ENCODE measurements at regions not wholly inside any gene's neighbourhood (a gene's known extent, or its start where the extent isn't known, plus 50 kb on each side); places are given as distances from the start of the nearest gene placed in this dataset.

- DNase-seq (no peak), FAIRE-seq (no peak)
- Histone ChIP-seq H3K4me1 (ENCODE audit: control insufficient read depth in 3 of 3, insufficient read depth in 2 of 3, low read depth in 1 of 3, low read length in 2 of 3) (no peaks in the 10 kb centered on the region), H3K9me3 (ENCODE audit: control insufficient read depth in 2 of 2, insufficient read depth in 1 of 2, low read depth in 1 of 2, low read length in 1 of 2) (no peaks in the 10 kb centered on the region), H3K36me3 (ENCODE audit: control insufficient read depth in 3 of 3, insufficient read depth in 2 of 3, low read depth in 1 of 3, low read length in 3 of 3) (no peaks in the 10 kb centered on the region), H3K27me3 (ENCODE audit: control insufficient read depth in 3 of 3, insufficient read depth in 3 of 3, low read length in 3 of 3) (no peaks in the 10 kb centered on the region), H3K27ac (ENCODE audit: low read depth in 1 of 3, low read length in 2 of 3) (no peak overlapping the region), H3K4me3 (ENCODE audit: low read depth in 1 of 3, low read length in 3 of 3) (no peak overlapping the region)
- 71 to 79% (median 77%) methylated on average over 3 of the region's 3 CpGs for WGBS, 3 donors
These were observed 189.3 kb downstream of the DEPDC1B start for GRCh38 chr5:60510663-60511062.

DNA sequence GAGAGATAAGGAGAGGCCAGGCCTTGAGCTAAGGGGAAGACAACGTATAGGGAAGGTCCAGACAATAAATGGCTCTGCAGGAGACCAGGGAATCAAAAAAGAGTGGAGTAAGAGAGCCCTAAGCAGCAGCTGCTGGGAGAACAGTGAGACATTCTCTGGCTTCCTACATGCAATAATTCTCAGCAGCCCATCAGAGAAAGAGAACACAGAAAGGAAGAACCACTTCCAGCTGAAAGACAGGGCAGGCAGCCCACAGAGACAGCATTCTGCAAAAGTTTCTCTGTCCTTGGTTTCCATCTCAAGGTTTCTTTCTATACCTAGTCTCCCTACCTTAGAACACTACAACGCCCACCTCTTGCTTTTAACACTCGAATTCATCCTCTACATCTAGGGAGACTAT lies 189.9 kb downstream of the DEPDC1B start:
- DNase-seq (no peak), FAIRE-seq (no peak)
- 66 to 72% (median 67%) methylated on average over 3 of the region's 3 CpGs for WGBS, 3 donors
- Histone ChIP-seq H3K4me3 (ENCODE audit: low read depth in 1 of 3, low read length in 3 of 3) (no peak overlapping the region), H3K27me3 (ENCODE audit: control insufficient read depth in 3 of 3, insufficient read depth in 3 of 3, low read length in 3 of 3) (no peaks in the 10 kb centered on the region), H3K9me3 (ENCODE audit: control insufficient read depth in 2 of 2, insufficient read depth in 1 of 2, low read depth in 1 of 2, low read length in 1 of 2) (no peaks in the 10 kb centered on the region), H3K36me3 (ENCODE audit: control insufficient read depth in 3 of 3, insufficient read depth in 2 of 3, low read depth in 1 of 3, low read length in 3 of 3) (no peaks in the 10 kb centered on the region), H3K4me1 (ENCODE audit: control insufficient read depth in 3 of 3, insufficient read depth in 2 of 3, low read depth in 1 of 3, low read length in 2 of 3) (no peaks in the 10 kb centered on the region), H3K27ac (ENCODE audit: low read depth in 1 of 3, low read length in 2 of 3) (no peak overlapping the region)

DNA sequence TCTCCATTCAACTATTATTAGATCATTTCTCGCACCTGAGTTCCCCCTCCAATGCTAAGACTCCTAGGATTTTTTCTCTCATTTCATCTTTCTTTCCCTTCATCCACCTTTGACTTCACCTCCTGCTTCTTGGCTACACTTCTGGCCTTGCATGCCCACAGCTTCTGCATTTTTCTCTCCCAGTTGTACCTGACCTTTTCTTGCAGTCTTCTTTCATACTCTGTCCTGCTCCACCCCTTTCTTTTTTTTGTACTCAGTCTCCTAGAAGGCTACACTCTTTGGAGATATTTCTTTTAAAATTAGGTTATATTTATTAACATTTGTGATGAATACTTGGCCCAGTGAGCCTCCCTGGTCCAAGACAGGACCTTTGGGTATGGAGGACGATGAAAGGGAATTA lies 190.4 kb downstream of the DEPDC1B start:
- H3K9me3 ChIP-seq (ENCODE audit: control insufficient read depth in 2 of 2, insufficient read depth in 1 of 2, low read depth in 1 of 2, low read length in 1 of 2): no peaks in the 10 kb centered on the region
- DNase-seq (no peak), FAIRE-seq (no peak)
- no peaks in the 10 kb centered on the region for H3K36me3 ChIP-seq (ENCODE audit: control insufficient read depth in 3 of 3, insufficient read depth in 2 of 3, low read depth in 1 of 3, low read length in 3 of 3)
- no peaks in the 10 kb centered on the region for H3K4me1 ChIP-seq (ENCODE audit: control insufficient read depth in 3 of 3, insufficient read depth in 2 of 3, low read depth in 1 of 3, low read length in 2 of 3)
- H3K27ac ChIP-seq (ENCODE audit: low read depth in 1 of 3, low read length in 2 of 3): no peak overlapping the region
- WGBS, 3 donors: 88 to 96% (median 91%) methylated on average over 2 of the region's 2 CpGs
- no peak overlapping the region for H3K4me3 ChIP-seq (ENCODE audit: low read depth in 1 of 3, low read length in 3 of 3)
- no peaks in the 10 kb centered on the region for H3K27me3 ChIP-seq (ENCODE audit: control insufficient read depth in 3 of 3, insufficient read depth in 3 of 3, low read length in 3 of 3)

DNA sequence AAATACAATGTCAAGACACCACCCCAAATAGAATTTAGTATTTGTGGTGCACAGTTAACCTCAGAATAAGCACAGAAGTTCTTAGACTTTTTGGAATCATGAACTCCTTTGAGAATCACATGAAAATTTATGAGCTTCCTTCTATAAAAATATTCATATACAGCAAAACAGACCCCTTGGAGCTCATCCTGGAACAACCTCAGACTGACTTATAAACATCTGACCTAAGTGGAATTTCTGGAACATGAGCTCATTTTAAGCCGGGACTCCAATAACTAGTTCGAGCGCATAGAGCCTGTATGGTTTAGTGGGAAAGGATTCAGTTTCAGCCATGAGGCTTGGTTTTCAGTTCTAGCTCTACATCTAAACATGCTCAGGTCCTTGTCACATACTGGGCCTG lies 192.3 kb downstream of the DEPDC1B start:
- no peaks in the 10 kb centered on the region for H3K27me3 ChIP-seq (ENCODE audit: control insufficient read depth in 3 of 3, insufficient read depth in 3 of 3, low read length in 3 of 3)
- 66 to 95% (median 88%) methylated on average over 3 of the region's 3 CpGs for WGBS, 3 donors
- no peaks in the 10 kb centered on the region for H3K36me3 ChIP-seq (ENCODE audit: control insufficient read depth in 3 of 3, insufficient read depth in 2 of 3, low read depth in 1 of 3, low read length in 3 of 3)
- no peak overlapping the region for H3K27ac ChIP-seq (ENCODE audit: low read depth in 1 of 3, low read length in 2 of 3)
- no peak for FAIRE-seq
- H3K4me3 ChIP-seq (ENCODE audit: low read depth in 1 of 3, low read length in 3 of 3): no peak overlapping the region
- no peak for DNase-seq
- H3K9me3 ChIP-seq (ENCODE audit: control insufficient read depth in 2 of 2, insufficient read depth in 1 of 2, low read depth in 1 of 2, low read length in 1 of 2): no peaks in the 10 kb centered on the region
- H3K4me1 ChIP-seq (ENCODE audit: control insufficient read depth in 3 of 3, insufficient read depth in 2 of 3, low read depth in 1 of 3, low read length in 2 of 3): no peaks in the 10 kb centered on the region

DNA sequence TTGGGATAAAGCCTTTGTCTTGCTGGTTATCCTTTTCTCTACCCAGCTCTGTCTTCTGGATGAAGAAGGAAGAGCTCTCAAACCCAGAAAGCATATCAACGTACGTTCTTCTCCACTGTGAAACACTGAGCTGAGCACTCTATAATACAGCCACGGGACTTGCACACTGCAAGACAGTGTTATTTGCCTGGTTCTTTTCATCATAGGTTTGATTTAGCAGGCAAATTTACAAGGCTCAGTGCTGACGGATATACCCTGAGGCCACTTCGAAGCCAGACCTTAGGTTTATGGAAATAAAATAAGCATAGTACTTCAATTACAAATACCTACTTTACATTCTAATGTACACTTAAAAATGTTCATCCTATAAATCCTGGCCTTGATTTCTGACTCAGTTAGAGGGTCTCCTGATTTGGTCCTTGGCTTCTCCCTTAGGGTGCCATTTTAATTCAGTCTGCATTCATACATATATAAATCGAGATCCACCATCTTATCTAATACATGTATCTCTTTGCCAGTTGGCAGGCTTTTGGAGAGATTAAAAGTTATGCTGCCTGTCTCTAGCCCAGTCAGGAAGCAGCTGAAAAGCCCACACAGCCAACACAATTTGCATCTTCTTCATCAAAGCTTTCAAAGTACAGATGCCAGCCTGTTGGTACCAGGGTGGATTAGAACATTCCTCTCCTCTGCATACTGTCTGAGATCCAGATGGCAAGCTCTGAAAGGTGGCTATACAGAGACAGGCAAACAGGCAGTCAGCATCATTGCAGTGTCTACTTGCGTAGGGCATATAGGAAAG lies 194.4 kb downstream of the DEPDC1B start:
- Histone ChIP-seq H3K27ac (ENCODE audit: low read depth in 1 of 3, low read length in 2 of 3) (no peak overlapping the region), H3K9me3 (ENCODE audit: control insufficient read depth in 2 of 2, insufficient read depth in 1 of 2, low read depth in 1 of 2, low read length in 1 of 2) (no peaks in the 10 kb centered on the region), H3K36me3 (ENCODE audit: control insufficient read depth in 3 of 3, insufficient read depth in 2 of 3, low read depth in 1 of 3, low read length in 3 of 3) (no peaks in the 10 kb centered on the region), H3K4me3 (ENCODE audit: low read depth in 1 of 3, low read length in 3 of 3) (no peak overlapping the region), H3K4me1 (ENCODE audit: control insufficient read depth in 3 of 3, insufficient read depth in 2 of 3, low read depth in 1 of 3, low read length in 2 of 3) (no peaks in the 10 kb centered on the region), H3K27me3 (ENCODE audit: control insufficient read depth in 3 of 3, insufficient read depth in 3 of 3, low read length in 3 of 3) (no peaks in the 10 kb centered on the region)
- DNase-seq (no peak), FAIRE-seq (no peak)
- WGBS, 3 donors: 89 to 91% (median 89%) methylated on average over 7 of the region's 7 CpGs

DNA sequence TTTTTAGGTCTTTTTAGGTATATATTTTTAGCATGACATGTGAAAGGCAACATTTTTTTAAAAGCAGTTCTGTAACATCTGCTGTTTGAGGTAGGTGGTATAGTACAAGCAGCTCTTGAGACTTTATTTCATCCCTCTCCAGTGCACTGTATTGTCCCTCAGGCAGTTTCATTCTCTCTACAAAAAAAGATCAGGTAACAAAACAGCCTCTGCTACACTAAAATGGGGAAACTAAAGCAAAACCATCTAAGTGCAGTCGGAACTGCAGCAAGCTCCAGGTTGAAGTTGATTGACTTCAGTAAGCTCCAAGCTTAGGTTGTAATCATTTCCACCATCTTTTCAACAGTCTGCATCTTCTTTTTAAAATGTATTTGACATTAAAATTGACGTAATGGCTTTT lies 195.6 kb downstream of the DEPDC1B start:
- FAIRE-seq (no peak), DNase-seq (no peak)
- WGBS, 3 donors: 83 to 86% (median 83%) methylated on average over 2 of the region's 2 CpGs
- no peaks in the 10 kb centered on the region for H3K4me1 ChIP-seq (ENCODE audit: control insufficient read depth in 3 of 3, insufficient read depth in 2 of 3, low read depth in 1 of 3, low read length in 2 of 3)
- no peaks in the 10 kb centered on the region for H3K36me3 ChIP-seq (ENCODE audit: control insufficient read depth in 3 of 3, insufficient read depth in 2 of 3, low read depth in 1 of 3, low read length in 3 of 3)
- no peaks in the 10 kb centered on the region for H3K9me3 ChIP-seq (ENCODE audit: control insufficient read depth in 2 of 2, insufficient read depth in 1 of 2, low read depth in 1 of 2, low read length in 1 of 2)
- H3K27ac ChIP-seq (ENCODE audit: low read depth in 1 of 3, low read length in 2 of 3): no peak overlapping the region
- H3K27me3 ChIP-seq (ENCODE audit: control insufficient read depth in 3 of 3, insufficient read depth in 3 of 3, low read length in 3 of 3): no peaks in the 10 kb centered on the region
- no peak overlapping the region for H3K4me3 ChIP-seq (ENCODE audit: low read depth in 1 of 3, low read length in 3 of 3)

DNA sequence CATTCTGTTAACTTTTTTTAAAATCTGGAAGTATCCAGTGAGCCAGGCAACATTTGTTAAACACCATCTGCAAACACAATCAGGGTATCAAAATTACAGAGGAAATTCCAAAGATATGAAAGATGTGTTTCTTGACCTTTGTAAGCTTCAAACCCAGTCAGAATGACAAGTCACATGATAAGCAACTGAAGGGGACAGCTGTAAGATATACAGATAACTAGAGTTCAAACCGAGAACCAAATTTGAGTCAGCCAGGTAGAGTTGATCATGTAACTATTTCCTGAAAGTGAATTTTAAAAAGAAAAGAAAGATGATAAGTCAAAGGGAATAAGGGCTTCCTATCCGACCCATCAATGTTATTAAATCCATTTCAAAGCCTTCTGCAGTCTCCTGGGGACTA lies 196.2 kb downstream of the DEPDC1B start:
- DNase-seq (no peak), FAIRE-seq (no peak)
- no peak overlapping the region for H3K27ac ChIP-seq (ENCODE audit: low read depth in 1 of 3, low read length in 2 of 3)
- H3K9me3 ChIP-seq (ENCODE audit: control insufficient read depth in 2 of 2, insufficient read depth in 1 of 2, low read depth in 1 of 2, low read length in 1 of 2): no peaks in the 10 kb centered on the region
- H3K4me1 ChIP-seq (ENCODE audit: control insufficient read depth in 3 of 3, insufficient read depth in 2 of 3, low read depth in 1 of 3, low read length in 2 of 3): no peaks in the 10 kb centered on the region
- 30 to 50% (median 34%) methylated on average over 2 of the region's 2 CpGs for WGBS, 3 donors
- no peak overlapping the region for H3K4me3 ChIP-seq (ENCODE audit: low read depth in 1 of 3, low read length in 3 of 3)
- no peaks in the 10 kb centered on the region for H3K36me3 ChIP-seq (ENCODE audit: control insufficient read depth in 3 of 3, insufficient read depth in 2 of 3, low read depth in 1 of 3, low read length in 3 of 3)
- H3K27me3 ChIP-seq (ENCODE audit: control insufficient read depth in 3 of 3, insufficient read depth in 3 of 3, low read length in 3 of 3): no peaks in the 10 kb centered on the region

DNA sequence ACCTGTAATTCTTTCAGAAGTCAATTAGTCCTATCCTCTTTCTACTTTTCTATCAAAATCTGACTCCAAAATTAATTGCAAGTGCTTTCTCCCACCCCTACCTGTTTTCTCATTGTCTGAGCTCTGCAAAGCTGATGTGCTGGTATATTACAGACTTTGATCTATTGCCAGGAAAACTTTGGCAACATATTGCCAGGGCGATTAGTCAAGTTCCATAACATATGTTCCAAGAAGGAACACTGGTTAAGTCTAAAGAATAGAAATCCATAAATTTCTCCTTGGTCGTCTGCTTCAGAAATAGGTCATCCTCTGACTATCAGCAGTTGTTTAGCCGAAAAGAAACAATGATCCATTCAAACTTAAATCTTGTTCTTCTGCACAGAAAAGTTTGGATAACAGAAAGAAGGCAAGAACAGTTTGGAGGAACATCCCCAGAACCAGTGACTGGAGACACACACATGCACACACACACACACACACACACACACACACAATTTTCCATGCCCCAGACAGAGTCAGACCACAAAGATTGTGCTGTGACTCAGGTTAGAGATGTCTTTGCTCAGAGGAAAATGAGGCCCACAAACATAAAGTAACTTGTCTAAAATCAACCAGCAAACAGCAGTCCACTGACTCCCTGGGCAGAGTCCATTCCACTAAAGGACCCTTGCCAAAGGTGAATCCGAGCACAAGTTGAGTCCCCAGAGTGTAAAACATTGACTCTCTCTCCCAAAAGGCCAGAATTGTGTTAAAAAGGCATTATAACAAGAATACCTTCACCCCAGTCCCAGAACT lies 202.1 kb downstream of the DEPDC1B start:
- FAIRE-seq (no peak), DNase-seq (no peak)
- H3K4me1 ChIP-seq (ENCODE audit: control insufficient read depth in 3 of 3, insufficient read depth in 2 of 3, low read depth in 1 of 3, low read length in 2 of 3): no peaks in the 10 kb centered on the region
- no peaks in the 10 kb centered on the region for H3K9me3 ChIP-seq (ENCODE audit: control insufficient read depth in 2 of 2, insufficient read depth in 1 of 2, low read depth in 1 of 2, low read length in 1 of 2)
- no peak overlapping the region for H3K4me3 ChIP-seq (ENCODE audit: low read depth in 1 of 3, low read length in 3 of 3)
- peaks cover 0 to 2% (median 0%) of the 10 kb centered on the region in 3 donors for H3K27me3 ChIP-seq (ENCODE audit: control insufficient read depth in 3 of 3, insufficient read depth in 3 of 3, low read length in 3 of 3)
- no peak overlapping the region for H3K27ac ChIP-seq (ENCODE audit: low read depth in 1 of 3, low read length in 2 of 3)
- WGBS, 3 donors: 30 to 61% (median 45%) methylated on average over 4 of the region's 4 CpGs
- H3K36me3 ChIP-seq (ENCODE audit: control insufficient read depth in 3 of 3, insufficient read depth in 2 of 3, low read depth in 1 of 3, low read length in 3 of 3): no peaks in the 10 kb centered on the region

Measured in small intestine (tissue), 7 donors.